Activated CD4-positive, alpha-beta T cell treated with anti-CD3 and anti-CD28 coated beads, Interleukin-2, amount 10 ng/mL, durations not matched to agents 7 days and 5 days (primary cell): ENCODE measurements at regions not wholly inside any gene's neighbourhood (a gene's known extent, or its start where the extent isn't known, plus 50 kb on each side); places are given as distances from the start of the nearest gene placed in this dataset.

ENCODE experiments used
- CTCF ChIA-PET: fragments of 350-600 bp; sonication (Branson Sonifier 250); formaldehyde crosslinking; loops from one replicate; lab custom pipeline; 2021; ENCODE audit warnings: antibody characterized with exemption; lab: Charles Lee
- POLR2A ChIA-PET: fragments of 350-600 bp; sonication (Branson Sonifier 250); formaldehyde crosslinking; loops from one replicate; lab custom pipeline; 2021; ENCODE audit warnings: antibody characterized with exemption; lab: Charles Lee
- DNase-seq: peaks from one replicate; pipeline ENCODE4 v3.0.0-alpha.2; 2020
- H3K27ac Mint-ChIP-seq: one replicate; pipeline ENCODE4 v1.8.0; 2021; ENCODE audit warnings: mild to moderate bottlenecking, moderate library complexity, mixed read lengths
- H3K27me3 Mint-ChIP-seq: one replicate; pipeline ENCODE4 v1.8.0; 2021; ENCODE audit warnings: mixed read lengths
- H3K36me3 Mint-ChIP-seq: one replicate; pipeline ENCODE4 v1.8.0; 2021; ENCODE audit warnings: low read depth, mixed read lengths
- H3K4me1 Mint-ChIP-seq: one replicate; pipeline ENCODE4 v1.8.0; 2021; ENCODE audit warnings: mixed read lengths
- H3K4me3 Mint-ChIP-seq: one replicate; pipeline ENCODE4 v1.8.0; 2021; ENCODE audit warnings: mild to moderate bottlenecking, moderate library complexity, mixed read lengths
- H3K9me3 Mint-ChIP-seq: one replicate; pipeline ENCODE4 v1.8.0; 2021; ENCODE audit warnings: mixed read lengths

- CTCF ChIA-PET, result no interaction called here
- POLR2A ChIA-PET, result no interaction called here
- H3K9me3 Mint-ChIP-seq, result no peaks in the 10 kb centered on the region
- no peaks in the 10 kb centered on the region for H3K36me3 Mint-ChIP-seq
- H3K27ac Mint-ChIP-seq, result no peak overlapping the region
- H3K4me3 Mint-ChIP-seq, result no peak overlapping the region
- no peaks in the 10 kb centered on the region for H3K27me3 Mint-ChIP-seq
- H3K4me1 Mint-ChIP-seq, result no peaks in the 10 kb centered on the region
- no peak for DNase-seq
Observed at GRCh38 chr14:22412926-22413411, 176.1 kb downstream of the DAD1 start.

GRCh38 chr14:22411398-22412055 lies 177.5 kb downstream of the DAD1 start:
- DNase-seq, result no peak
- Mint-ChIP-seq H3K9me3 (no peaks in the 10 kb centered on the region), H3K36me3 (no peaks in the 10 kb centered on the region), H3K27me3 (no peaks in the 10 kb centered on the region), H3K4me1 (no peaks in the 10 kb centered on the region), H3K27ac (no peak overlapping the region), H3K4me3 (no peak overlapping the region)
- ChIA-PET CTCF (no interaction called here), POLR2A (no interaction called here)

GRCh38 chr14:22410497-22410896 lies 178.5 kb downstream of the DAD1 start:
- ChIA-PET POLR2A (no interaction called here), CTCF (no interaction called here)
- no peaks in the 10 kb centered on the region for H3K27me3 Mint-ChIP-seq
- H3K27ac Mint-ChIP-seq, result no peak overlapping the region
- H3K36me3 Mint-ChIP-seq, result no peaks in the 10 kb centered on the region
- no peaks in the 10 kb centered on the region for H3K9me3 Mint-ChIP-seq
- no peaks in the 10 kb centered on the region for H3K4me1 Mint-ChIP-seq
- no peak overlapping the region for H3K4me3 Mint-ChIP-seq
- DNase-seq, result no peak

GRCh38 chr14:22409006-22409405 lies 180.0 kb downstream of the DAD1 start:
- no peak for DNase-seq
- Mint-ChIP-seq H3K27ac (no peak overlapping the region), H3K36me3 (no peaks in the 10 kb centered on the region), H3K27me3 (no peaks in the 10 kb centered on the region), H3K4me1 (no peaks in the 10 kb centered on the region), H3K9me3 (no peaks in the 10 kb centered on the region), H3K4me3 (no peak overlapping the region)
- POLR2A ChIA-PET, result no interaction called here
- CTCF ChIA-PET, result no interaction called here

- Mint-ChIP-seq H3K36me3 (no peaks in the 10 kb centered on the region), H3K4me1 (no peaks in the 10 kb centered on the region), H3K4me3 (no peak overlapping the region), H3K9me3 (no peaks in the 10 kb centered on the region), H3K27me3 (no peaks in the 10 kb centered on the region), H3K27ac (no peak overlapping the region)
- ChIA-PET POLR2A (no interaction called here), CTCF (no interaction called here)
- no peak for DNase-seq
Observed at GRCh38 chr14:22408547-22408946, 180.5 kb downstream of the DAD1 start.

GRCh38 chr14:22407033-22407432 lies 182.0 kb downstream of the DAD1 start:
- H3K9me3 Mint-ChIP-seq, result no peaks in the 10 kb centered on the region
- H3K27me3 Mint-ChIP-seq, result no peaks in the 10 kb centered on the region
- H3K4me3 Mint-ChIP-seq, result no peak overlapping the region
- DNase-seq, result no peak
- H3K4me1 Mint-ChIP-seq, result no peaks in the 10 kb centered on the region
- POLR2A ChIA-PET, result no interaction called here
- no peak overlapping the region for H3K27ac Mint-ChIP-seq
- CTCF ChIA-PET, result no interaction called here
- H3K36me3 Mint-ChIP-seq, result no peaks in the 10 kb centered on the region

- Mint-ChIP-seq H3K36me3 (no peaks in the 10 kb centered on the region), H3K4me1 (no peaks in the 10 kb centered on the region), H3K27me3 (no peaks in the 10 kb centered on the region), H3K27ac (no peak overlapping the region), H3K9me3 (no peaks in the 10 kb centered on the region), H3K4me3 (no peak overlapping the region)
- ChIA-PET CTCF (no interaction called here), POLR2A (no interaction called here)
- DNase-seq, result no peak
Observed at GRCh38 chr14:22405201-22405600, 183.8 kb downstream of the DAD1 start.

- DNase-seq, result no peak
- CTCF ChIA-PET, result interaction anchor here (0.6 kb wide), 1 partner anchor 20 kb away, joined by 3 read pairs; no protein-coding TSS in a partner anchor
- no peaks in the 10 kb centered on the region for H3K9me3 Mint-ChIP-seq
- H3K27ac Mint-ChIP-seq, result no peak overlapping the region
- no peaks in the 10 kb centered on the region for H3K36me3 Mint-ChIP-seq
- no peaks in the 10 kb centered on the region for H3K4me1 Mint-ChIP-seq
- H3K27me3 Mint-ChIP-seq, result no peaks in the 10 kb centered on the region
- POLR2A ChIA-PET, result no interaction called here
- H3K4me3 Mint-ChIP-seq, result no peak overlapping the region
Observed at GRCh38 chr14:22403296-22403695, 185.7 kb downstream of the DAD1 start.

GRCh38 chr14:22400655-22401259 lies 188.3 kb downstream of the DAD1 start:
- Mint-ChIP-seq H3K4me1 (no peaks in the 10 kb centered on the region), H3K27ac (no peak overlapping the region)
- POLR2A ChIA-PET, result no interaction called here

GRCh38 chr14:22399776-22400175 lies 189.2 kb downstream of the DAD1 start:
- no peaks in the 10 kb centered on the region for H3K36me3 Mint-ChIP-seq
- H3K9me3 Mint-ChIP-seq, result no peaks in the 10 kb centered on the region
- H3K27ac Mint-ChIP-seq, result no peak overlapping the region
- H3K4me1 Mint-ChIP-seq, result no peaks in the 10 kb centered on the region
- no peaks in the 10 kb centered on the region for H3K27me3 Mint-ChIP-seq
- POLR2A ChIA-PET, result no interaction called here
- no peak overlapping the region for H3K4me3 Mint-ChIP-seq
- CTCF ChIA-PET, result no interaction called here
- DNase-seq, result no peak

More at GRCh38 chr14:22400655-22401259, 188.3 kb downstream of the DAD1 start:
- no peak for DNase-seq
- no peak overlapping the region for H3K4me3 Mint-ChIP-seq
- no peaks in the 10 kb centered on the region for H3K27me3 Mint-ChIP-seq
- no peaks in the 10 kb centered on the region for H3K9me3 Mint-ChIP-seq
- H3K36me3 Mint-ChIP-seq, result no peaks in the 10 kb centered on the region
- CTCF ChIA-PET, result no interaction called here

- H3K27ac Mint-ChIP-seq, result no peak overlapping the region
- no peaks in the 10 kb centered on the region for H3K9me3 Mint-ChIP-seq
- ChIA-PET POLR2A (no interaction called here), CTCF (no interaction called here)
- H3K4me3 Mint-ChIP-seq, result no peak overlapping the region
- DNase-seq, result no peak
- H3K36me3 Mint-ChIP-seq, result no peaks in the 10 kb centered on the region
- H3K27me3 Mint-ChIP-seq, result no peaks in the 10 kb centered on the region
- H3K4me1 Mint-ChIP-seq, result no peaks in the 10 kb centered on the region
Observed at GRCh38 chr14:22397221-22397737, 191.7 kb downstream of the DAD1 start.

GRCh38 chr14:22395803-22396202 lies 193.2 kb downstream of the DAD1 start:
- Mint-ChIP-seq H3K9me3 (no peaks in the 10 kb centered on the region), H3K4me3 (no peak overlapping the region), H3K27me3 (no peaks in the 10 kb centered on the region), H3K27ac (no peak overlapping the region), H3K36me3 (no peaks in the 10 kb centered on the region), H3K4me1 (no peaks in the 10 kb centered on the region)
- CTCF ChIA-PET, result no interaction called here
- POLR2A ChIA-PET, result no interaction called here
- no peak for DNase-seq

- no peak overlapping the region for H3K4me3 Mint-ChIP-seq
- H3K9me3 Mint-ChIP-seq, result no peaks in the 10 kb centered on the region
- H3K27me3 Mint-ChIP-seq, result no peaks in the 10 kb centered on the region
- ChIA-PET CTCF (no interaction called here), POLR2A (no interaction called here)
- H3K4me1 Mint-ChIP-seq, result no peaks in the 10 kb centered on the region
- no peaks in the 10 kb centered on the region for H3K36me3 Mint-ChIP-seq
- no peak overlapping the region for H3K27ac Mint-ChIP-seq
- no peak for DNase-seq
Observed at GRCh38 chr14:22394616-22395015, 194.4 kb downstream of the DAD1 start.
